Upper lobe of right lung (tissue), 1 donor: ENCODE measurements at regions not wholly inside any gene's neighbourhood (a gene's known extent, or its start where the extent isn't known, plus 50 kb on each side); places are given as distances from the start of the nearest gene placed in this dataset.

ENCODE experiments used
- ATAC-seq: fragments of 200-7000 bp; cut with Tn5 transposase; one replicate; pipeline ENCODE4 v1.9.1; 2020; ENCODE audit warnings: mild to moderate bottlenecking, moderate library complexity
- DNase-seq: peaks from one replicate; pipeline ENCODE4 v3.0.0-alpha.2; 2020
- H3K27ac ChIP-seq: fragments of 200-600 bp; one replicate; pipeline ENCODE4 v1.8.0; 2022
- H3K27me3 ChIP-seq: fragments of 200-600 bp; one replicate; pipeline ENCODE4 v1.8.0; 2022; ENCODE audit warnings: mild to moderate bottlenecking
- H3K36me3 ChIP-seq: fragments of 200-600 bp; one replicate; pipeline ENCODE4 v1.8.0; 2022
- H3K4me1 ChIP-seq: fragments of 200-600 bp; one replicate; pipeline ENCODE4 v1.8.0; 2022
- H3K4me3 ChIP-seq: fragments of 200-600 bp; one replicate; pipeline ENCODE4 v1.8.0; 2022; ENCODE audit warnings: mild to moderate bottlenecking
- H3K9me3 ChIP-seq: fragments of 200-600 bp; one replicate; pipeline ENCODE4 v1.8.0; 2022
- CTCF ChIP-seq: fragments of 200-600 bp; IDR thresholded peaks from one replicate; pipeline ENCODE4 v1.8.0; 2022; ENCODE audit warnings: antibody characterized with exemption
- intact Hi-C: fragments of 100-400 bp; cut with DNase I; formaldehyde crosslinking; loops from one replicate; pipeline ENCODE4 v1.11.0; 2022
- donor health status: DM: no; HTN: yes; CAD: no; lungs with severe emphysema.

DNA sequence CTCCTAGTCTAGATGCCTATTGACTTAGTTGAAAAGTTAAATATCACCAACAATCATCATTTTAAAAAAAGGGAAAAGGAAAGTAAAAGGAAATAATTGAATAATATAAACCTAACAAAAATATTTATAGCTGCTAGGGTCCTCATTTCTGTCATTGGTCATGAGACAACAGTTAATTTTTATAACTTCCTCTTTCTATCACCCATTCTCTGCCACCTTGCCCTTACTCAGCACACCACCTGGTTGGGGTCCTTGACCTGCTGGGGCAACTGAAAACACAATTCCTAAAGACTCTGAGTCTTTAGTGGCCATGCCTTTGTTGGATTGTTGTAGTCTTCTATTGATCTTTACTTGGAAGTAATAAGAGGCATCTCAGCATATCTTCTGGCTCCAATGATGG, 179.5 kb upstream of the MAST4 start:
- no peak for TF ChIP-seq CTCF
- no peak for ATAC-seq
- Histone ChIP-seq H3K4me3 (no peak overlapping the region), H3K4me1 (no peaks in the 10 kb centered on the region), H3K9me3 (no peaks in the 10 kb centered on the region), H3K27ac (no peak overlapping the region), H3K27me3 (no peaks in the 10 kb centered on the region), H3K36me3 (no peaks in the 10 kb centered on the region)
- DNase-seq: no peak
- intact Hi-C loops: no loop called here

DNA sequence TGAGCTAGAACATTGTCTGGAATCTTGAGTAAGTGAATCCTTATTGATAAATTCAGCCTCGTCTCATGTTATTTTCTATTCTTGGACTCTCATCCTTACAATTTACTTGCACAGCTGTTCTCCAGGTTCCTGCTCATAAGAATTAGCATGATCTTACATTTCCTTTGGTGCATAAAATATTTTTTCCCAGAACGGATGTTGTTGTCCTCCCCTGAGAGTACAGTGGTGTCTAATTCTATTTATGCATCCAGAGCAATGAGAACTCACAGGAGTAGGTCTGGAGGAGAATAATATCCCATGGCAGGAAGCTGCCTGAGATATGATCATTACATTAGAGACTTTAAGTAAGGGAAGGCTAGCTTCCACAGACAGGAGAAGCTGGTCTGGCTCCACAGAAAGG, 178.4 kb upstream of the MAST4 start:
- ATAC-seq (no peak), DNase-seq (no peak)
- H3K4me3 ChIP-seq: no peak overlapping the region

DNA sequence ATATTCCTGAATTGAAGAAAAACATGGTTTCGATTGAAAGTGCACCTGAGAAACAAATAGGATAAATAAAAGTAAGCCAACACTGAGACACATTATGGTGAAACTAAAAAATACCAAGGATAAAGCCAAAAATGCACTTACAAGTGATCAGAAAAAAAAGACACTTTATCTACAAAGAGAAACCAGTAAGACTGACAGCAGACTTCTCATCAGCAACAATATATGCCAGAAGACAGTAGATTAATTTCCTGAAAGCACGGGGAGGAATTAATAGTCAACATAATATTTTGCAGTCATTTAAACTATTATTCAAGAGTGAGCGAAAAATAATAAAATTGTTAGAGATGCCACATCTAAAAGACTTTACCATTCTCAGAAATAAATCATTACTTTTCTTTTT, 172.7 kb upstream of the MAST4 start:
- DNase-seq (no peak), ATAC-seq (no peak)
- Histone ChIP-seq H3K4me3 (no peak overlapping the region), H3K4me1 (no peaks in the 10 kb centered on the region), H3K9me3 (no peaks in the 10 kb centered on the region), H3K36me3 (no peaks in the 10 kb centered on the region), H3K27ac (no peak overlapping the region), H3K27me3 (no peaks in the 10 kb centered on the region)
- intact Hi-C loops: no loop called here
- no peak for TF ChIP-seq CTCF

More for the DNA sequence above, 178.4 kb upstream of the MAST4 start:
- Histone ChIP-seq H3K27me3 (no peaks in the 10 kb centered on the region), H3K9me3 (no peaks in the 10 kb centered on the region), H3K36me3 (no peaks in the 10 kb centered on the region), H3K4me1 (no peaks in the 10 kb centered on the region), H3K27ac (no peak overlapping the region)
- TF ChIP-seq CTCF: no peak
- intact Hi-C loops: no loop called here

DNA sequence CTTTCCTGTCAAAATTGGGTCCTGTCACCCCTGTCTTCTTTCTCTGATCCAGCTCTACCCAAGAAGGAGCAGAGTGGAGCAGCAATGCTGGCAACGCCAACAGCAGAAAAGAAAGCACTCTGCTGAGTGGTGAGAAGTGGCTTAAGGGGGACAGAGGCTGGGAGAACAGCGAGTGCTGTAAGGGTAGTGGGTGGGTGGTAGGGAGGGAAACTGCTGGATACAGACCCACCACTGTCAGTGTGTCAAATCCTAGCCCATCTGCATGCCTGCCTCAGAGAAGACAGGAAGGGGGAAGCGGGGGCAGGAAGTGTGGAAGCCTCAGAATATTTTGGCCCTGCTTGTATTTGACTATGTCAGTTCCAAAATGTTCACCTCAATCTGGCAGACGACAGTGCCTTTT, 170.4 kb upstream of the MAST4 start:
- Histone ChIP-seq H3K4me3 (no peak overlapping the region), H3K9me3 (no peaks in the 10 kb centered on the region), H3K4me1 (no peaks in the 10 kb centered on the region), H3K27me3 (no peaks in the 10 kb centered on the region), H3K36me3 (no peaks in the 10 kb centered on the region), H3K27ac (no peak overlapping the region)
- DNase-seq (no peak), ATAC-seq (no peak)
- TF ChIP-seq CTCF: no peak
- intact Hi-C loops: no loop called here

DNA sequence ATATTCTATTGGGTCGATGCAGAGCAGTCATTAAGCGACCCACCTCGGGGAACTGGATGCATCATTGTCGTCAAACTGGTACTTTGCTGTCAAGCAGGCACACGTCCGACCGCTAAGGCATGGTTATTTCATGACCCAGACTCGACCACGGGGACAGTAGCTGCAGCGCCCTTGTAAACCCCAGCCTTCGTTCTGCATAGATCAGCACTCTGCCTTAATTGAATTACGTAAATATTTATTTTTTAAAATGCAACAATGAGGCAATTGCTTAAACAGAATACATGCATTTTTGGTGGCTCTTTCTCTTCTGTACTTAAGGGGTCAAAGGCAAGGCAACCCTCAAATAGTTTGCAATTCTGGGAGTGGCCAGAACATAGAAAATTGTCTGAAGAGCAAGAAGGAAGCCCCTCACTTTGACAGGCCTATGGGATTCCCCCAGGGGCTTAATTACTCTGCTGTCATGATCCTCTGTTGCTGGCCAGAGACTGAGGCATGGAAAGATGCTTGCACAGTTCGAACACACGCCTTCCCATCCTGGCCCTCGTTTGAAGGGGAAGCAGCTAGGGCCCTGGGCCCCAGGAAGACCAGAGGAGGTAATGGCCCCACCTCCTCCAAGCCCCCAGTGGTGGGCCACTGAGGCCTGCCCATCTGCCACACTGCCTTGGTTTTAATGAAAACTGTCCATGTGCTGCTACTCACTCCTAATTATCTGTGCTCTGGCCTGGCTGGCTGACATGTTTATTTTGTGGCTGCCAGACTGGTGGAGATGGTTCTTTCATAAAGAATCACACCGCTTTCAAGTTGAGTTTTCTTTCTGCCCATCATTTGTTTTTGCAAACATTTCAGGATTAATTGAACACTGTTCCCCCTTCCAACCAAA, 169.7 kb upstream of the MAST4 start:
- intact Hi-C loops: no loop called here
- H3K4me1 ChIP-seq: no peaks in the 10 kb centered on the region
- H3K9me3 ChIP-seq: no peaks in the 10 kb centered on the region
- H3K27ac ChIP-seq: no peak overlapping the region
- ATAC-seq (no peak), DNase-seq (no peak)
- H3K36me3 ChIP-seq: no peaks in the 10 kb centered on the region
- no peak for TF ChIP-seq CTCF
- no peak overlapping the region for H3K4me3 ChIP-seq
- no peaks in the 10 kb centered on the region for H3K27me3 ChIP-seq

DNA sequence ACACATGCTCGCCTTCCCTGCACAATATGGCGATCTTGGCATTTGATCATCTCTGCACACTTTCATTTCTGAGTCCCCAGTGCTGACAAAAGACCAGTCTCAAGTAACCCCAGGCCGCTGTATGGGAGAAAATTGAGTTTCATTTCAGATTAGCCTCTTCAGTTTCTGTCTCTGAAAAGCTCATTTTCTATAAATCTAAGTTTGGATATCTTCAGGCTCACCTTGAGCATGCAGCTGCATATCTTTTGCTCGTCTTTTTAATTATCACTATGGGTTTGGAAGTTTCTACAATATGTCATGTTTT, 169.1 kb upstream of the MAST4 start:
- Histone ChIP-seq H3K27me3 (no peaks in the 10 kb centered on the region), H3K4me3 (no peak overlapping the region), H3K27ac (no peak overlapping the region), H3K4me1 (no peaks in the 10 kb centered on the region), H3K36me3 (no peaks in the 10 kb centered on the region), H3K9me3 (no peaks in the 10 kb centered on the region)
- DNase-seq (no peak), ATAC-seq (no peak)
- intact Hi-C loops: no loop called here
- no peak for TF ChIP-seq CTCF
